A549 (cell line): ENCODE measurements at regions not wholly inside any gene's neighbourhood (a gene's known extent, or its start where the extent isn't known, plus 50 kb on each side); places are given as distances from the start of the nearest gene placed in this dataset.

ENCODE experiments used
- CBX2 ChIP-seq: fragments of 200-600 bp; sonication (generic); IDR thresholded peaks from 2 replicates; pipeline ENCODE4 v1.6.1; 2016; ENCODE audit warnings: low read depth, mild to moderate bottlenecking, borderline replicate concordance
- CBX8 ChIP-seq: fragments of 200-600 bp; sonication (generic); IDR thresholded peaks from 2 replicates; pipeline ENCODE4 v1.6.1; 2016
- CTCF ChIP-seq: fragments of >200 bp; sonication (Bioruptor Twin); formaldehyde crosslinking; IDR thresholded peaks from 3 replicates; pipeline ENCODE4 v1.5.1; 2016
- FOSL2 ChIP-seq, 2 experiments: fragments of 450-650 bp in 1 of 2; fragments of >200 bp in 1 of 2; sonication (Bioruptor Twin) in 1 of 2; formaldehyde crosslinking; IDR thresholded peaks; 2 replicates each; pipeline versions ENCODE4 v1.5.0 to v1.6.1; 2016 to 2020; ENCODE audit warnings: mild to moderate bottlenecking in 1 of 2, moderate library complexity in 1 of 2
- HDAC2 ChIP-seq: fragments of 200-600 bp; sonication (generic); IDR thresholded peaks from 2 replicates; pipeline ENCODE4 v1.6.1; 2016
- HMGXB4 ChIP-seq: fragments of 250-450 bp; sonication (Bioruptor Pico); IDR thresholded peaks from 2 replicates; pipeline ENCODE4 v1.5.0; 2021; ENCODE audit warnings: mild to moderate bottlenecking, moderate library complexity, borderline replicate concordance
- JUN ChIP-seq, 2 experiments: fragments of >200 bp; sonication (Bioruptor Twin); formaldehyde crosslinking; IDR thresholded peaks; 2 replicates in 1 of 2; 3 replicates in 1 of 2; pipeline ENCODE4 v1.6.1; 2016 to 2017
- PHF8 ChIP-seq: fragments of 200-600 bp; sonication (generic); IDR thresholded peaks from 2 replicates; pipeline ENCODE4 v1.6.1; 2016; ENCODE audit warnings: low read depth, mild to moderate bottlenecking, antibody characterized with exemption, moderate library complexity, borderline replicate concordance
- POLR2A ChIP-seq: IDR thresholded peaks from 2 replicates; pipeline ENCODE4 v1.6.1; 2012; ENCODE audit warnings: mild to moderate bottlenecking, low read length
- RCOR1 ChIP-seq: fragments of 150-350 bp; IDR thresholded peaks from 2 replicates; pipeline ENCODE4 v1.6.1; 2014; ENCODE audit warnings: antibody characterized with exemption, low read length, low read depth
- USF2 ChIP-seq: fragments of 450-650 bp; IDR thresholded peaks from 2 replicates; pipeline ENCODE4 v1.6.1; 2014; ENCODE audit warnings: antibody characterized with exemption
- TF ChIP-seq, protein P1 (sequence below): fragments of 200-600 bp; sonication (generic); IDR thresholded peaks from 2 replicates; pipeline ENCODE4 v1.6.1; 2016; ENCODE audit warnings: antibody characterized with exemption, mild to moderate bottlenecking, moderate library complexity

DNA sequence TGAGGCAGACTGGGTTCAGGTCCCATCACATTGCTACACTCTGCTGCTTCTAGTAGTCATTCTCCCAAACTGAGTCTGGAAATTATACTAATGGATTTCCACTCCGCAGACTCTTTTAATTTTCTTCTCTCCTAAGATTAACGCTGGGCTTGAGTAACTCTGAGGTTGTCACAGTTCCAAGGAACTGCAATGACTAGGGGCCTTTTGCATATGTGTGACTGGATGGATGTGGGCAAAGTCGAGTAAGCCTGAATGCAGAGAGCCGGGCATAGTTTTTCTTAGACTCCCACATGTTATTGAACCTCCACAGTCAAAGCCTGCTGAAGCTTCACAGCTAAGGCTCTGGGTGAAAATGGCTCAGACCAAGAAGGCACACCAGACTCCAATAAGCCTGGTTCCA, 160.9 kb upstream of the PROX1 start:
- TF ChIP-seq USF2 (no peak), HDAC2 (no peak), CTCF (no peak), POLR2A (no peak), FOSL2 (IDR thresholded peaks at IDR 0.05) (no peak), FOSL2 (CRISPR knock-in tag; IDR thresholded peaks at IDR 0.05) (no peak), CBX2 (no peak), CBX8 (no peak), PHF8 (no peak), RCOR1 (no peak), HMGXB4 (CRISPR knock-in tag) (no peak), JUN (IDR thresholded peaks at IDR 0.05) (no peak)
- TF ChIP-seq, protein P1, sequence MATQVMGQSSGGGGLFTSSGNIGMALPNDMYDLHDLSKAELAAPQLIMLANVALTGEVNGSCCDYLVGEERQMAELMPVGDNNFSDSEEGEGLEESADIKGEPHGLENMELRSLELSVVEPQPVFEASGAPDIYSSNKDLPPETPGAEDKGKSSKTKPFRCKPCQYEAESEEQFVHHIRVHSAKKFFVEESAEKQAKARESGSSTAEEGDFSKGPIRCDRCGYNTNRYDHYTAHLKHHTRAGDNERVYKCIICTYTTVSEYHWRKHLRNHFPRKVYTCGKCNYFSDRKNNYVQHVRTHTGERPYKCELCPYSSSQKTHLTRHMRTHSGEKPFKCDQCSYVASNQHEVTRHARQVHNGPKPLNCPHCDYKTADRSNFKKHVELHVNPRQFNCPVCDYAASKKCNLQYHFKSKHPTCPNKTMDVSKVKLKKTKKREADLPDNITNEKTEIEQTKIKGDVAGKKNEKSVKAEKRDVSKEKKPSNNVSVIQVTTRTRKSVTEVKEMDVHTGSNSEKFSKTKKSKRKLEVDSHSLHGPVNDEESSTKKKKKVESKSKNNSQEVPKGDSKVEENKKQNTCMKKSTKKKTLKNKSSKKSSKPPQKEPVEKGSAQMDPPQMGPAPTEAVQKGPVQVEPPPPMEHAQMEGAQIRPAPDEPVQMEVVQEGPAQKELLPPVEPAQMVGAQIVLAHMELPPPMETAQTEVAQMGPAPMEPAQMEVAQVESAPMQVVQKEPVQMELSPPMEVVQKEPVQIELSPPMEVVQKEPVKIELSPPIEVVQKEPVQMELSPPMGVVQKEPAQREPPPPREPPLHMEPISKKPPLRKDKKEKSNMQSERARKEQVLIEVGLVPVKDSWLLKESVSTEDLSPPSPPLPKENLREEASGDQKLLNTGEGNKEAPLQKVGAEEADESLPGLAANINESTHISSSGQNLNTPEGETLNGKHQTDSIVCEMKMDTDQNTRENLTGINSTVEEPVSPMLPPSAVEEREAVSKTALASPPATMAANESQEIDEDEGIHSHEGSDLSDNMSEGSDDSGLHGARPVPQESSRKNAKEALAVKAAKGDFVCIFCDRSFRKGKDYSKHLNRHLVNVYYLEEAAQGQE, result no peak
